ENCODE measurements at regions not wholly inside any gene's neighbourhood (a gene's known extent, or its start where the extent isn't known, plus 50 kb on each side); places are given as distances from the start of the nearest gene placed in this dataset.

- DNase-seq (ENCODE audit: extremely low spot score in 2 of 2), result no peak
- intact Hi-C loops (cut with DNase I), result no loop called here
- TF ChIP-seq CTCF (IDR thresholded peaks at IDR 0.05), result no peak
- no peak for TF ChIP-seq POLR2AphosphoS5 (IDR thresholded peaks at IDR 0.05; ENCODE audit: insufficient read depth in 1 of 2, low read depth in 1 of 2)
- no peak for TF ChIP-seq POLR2A (IDR thresholded peaks at IDR 0.05)
- Histone ChIP-seq H3K36me3 (no peaks in the 10 kb centered on the region), H3K27ac (no peak overlapping the region), H3K4me1 (no peaks in the 10 kb centered on the region), H3K27me3 (no peaks in the 10 kb centered on the region), H3K4me3 (no peak overlapping the region), H3K9me3 (no peaks in the 10 kb centered on the region)
Measured at GRCh38 chrX:20350596-20350995, 83.9 kb upstream of the RPS6KA3 start.

GRCh38 chrX:20348139-20348538, 81.4 kb upstream of the RPS6KA3 start:
- intact Hi-C loops (cut with DNase I), result no loop called here
- H3K36me3 ChIP-seq, result no peaks in the 10 kb centered on the region
- TF ChIP-seq CTCF (IDR thresholded peaks at IDR 0.05) (no peak), POLR2AphosphoS5 (IDR thresholded peaks at IDR 0.05; ENCODE audit: insufficient read depth in 1 of 2, low read depth in 1 of 2) (no peak), POLR2A (IDR thresholded peaks at IDR 0.05) (no peak)
- H3K27me3 ChIP-seq, result no peaks in the 10 kb centered on the region
- no peaks in the 10 kb centered on the region for H3K9me3 ChIP-seq
- no peaks in the 10 kb centered on the region for H3K4me1 ChIP-seq
- H3K27ac ChIP-seq, result no peak overlapping the region
- H3K4me3 ChIP-seq, result no peak overlapping the region
- no peak for DNase-seq (ENCODE audit: extremely low spot score in 2 of 2)

GRCh38 chrX:20347481-20347880, 80.8 kb upstream of the RPS6KA3 start:
- Histone ChIP-seq H3K36me3 (no peaks in the 10 kb centered on the region), H3K9me3 (no peaks in the 10 kb centered on the region), H3K4me1 (no peaks in the 10 kb centered on the region), H3K27ac (no peak overlapping the region), H3K4me3 (no peak overlapping the region), H3K27me3 (no peaks in the 10 kb centered on the region)
- DNase-seq (ENCODE audit: extremely low spot score in 2 of 2), result no peak
- TF ChIP-seq POLR2A (IDR thresholded peaks at IDR 0.05) (no peak), CTCF (IDR thresholded peaks at IDR 0.05) (no peak)
- intact Hi-C loops (cut with DNase I), result no loop called here

GRCh38 chrX:20333672-20334071, 67.0 kb upstream of the RPS6KA3 start:
- no peaks in the 10 kb centered on the region for H3K9me3 ChIP-seq
- H3K36me3 ChIP-seq, result no peaks in the 10 kb centered on the region
- TF ChIP-seq CTCF (IDR thresholded peaks at IDR 0.05) (no peak), POLR2A (IDR thresholded peaks at IDR 0.05) (no peak), POLR2AphosphoS5 (IDR thresholded peaks at IDR 0.05; ENCODE audit: insufficient read depth in 1 of 2, low read depth in 1 of 2) (no peak)
- H3K27ac ChIP-seq, result no peak overlapping the region
- DNase-seq (ENCODE audit: extremely low spot score in 2 of 2), result peak in 1 of 2 donors; percentile 34
- H3K4me1 ChIP-seq, result no peaks in the 10 kb centered on the region
- H3K27me3 ChIP-seq, result no peaks in the 10 kb centered on the region
- H3K4me3 ChIP-seq, result no peak overlapping the region
- intact Hi-C loops (cut with DNase I), result no loop called here

- DNase-seq (ENCODE audit: extremely low spot score in 2 of 2), result no peak
- H3K27me3 ChIP-seq, result no peaks in the 10 kb centered on the region
- no peaks in the 10 kb centered on the region for H3K36me3 ChIP-seq
- no peak overlapping the region for H3K27ac ChIP-seq
- intact Hi-C loops (cut with DNase I), result no loop called here
- TF ChIP-seq POLR2A (IDR thresholded peaks at IDR 0.05), result no peak
- no peak for TF ChIP-seq CTCF (IDR thresholded peaks at IDR 0.05)
- no peak for TF ChIP-seq POLR2AphosphoS5 (IDR thresholded peaks at IDR 0.05; ENCODE audit: insufficient read depth in 1 of 2, low read depth in 1 of 2)
- no peaks in the 10 kb centered on the region for H3K9me3 ChIP-seq
- no peak overlapping the region for H3K4me3 ChIP-seq
- H3K4me1 ChIP-seq, result no peaks in the 10 kb centered on the region
Measured at GRCh38 chrX:20330545-20330944, 63.8 kb upstream of the RPS6KA3 start.
